GM12878 (cell line): ENCODE measurements at regions not wholly inside any gene's neighbourhood (a gene's known extent, or its start where the extent isn't known, plus 50 kb on each side); places are given as distances from the start of the nearest gene placed in this dataset.
A peak's percentile ranks its signal among the peaks of the same experiment; 100 is the strongest.

Experiments used
- ELK1 ChIP-seq: IDR thresholded peaks from 2 replicates; pipeline ENCODE4 v1.6.1; 2012; ENCODE audit warnings: low read depth, low read length, improper control_type of control experiment
- GATAD2B ChIP-seq: fragments of 450-650 bp; conservative IDR thresholded peaks from 2 replicates; pipeline ENCODE4 v1.6.1; 2017; ENCODE audit warnings: low read depth, mild to moderate bottlenecking, moderate library complexity
- HDGF ChIP-seq: fragments of 450-650 bp; IDR thresholded peaks from 2 replicates; pipeline ENCODE4 v1.6.1; 2016; ENCODE audit warnings: antibody characterized with exemption
- IKZF2 ChIP-seq, 2 experiments: fragments of 450-650 bp; IDR thresholded peaks; 2 replicates each; pipeline ENCODE4 v1.6.1; 2017; ENCODE audit warnings: mild to moderate bottlenecking in 2 of 2, moderate library complexity in 2 of 2
- IRF5 ChIP-seq: fragments of 450-650 bp; IDR thresholded peaks from 2 replicates; pipeline ENCODE4 v1.6.1; 2017; ENCODE audit warnings: borderline replicate concordance
- MLLT1 ChIP-seq: fragments of 450-650 bp; IDR thresholded peaks from 2 replicates; pipeline ENCODE4 v1.6.1; 2016; ENCODE audit warnings: mild to moderate bottlenecking
- NFIC ChIP-seq: IDR thresholded peaks from 2 replicates; pipeline ENCODE4 v1.6.1; 2012; ENCODE audit warnings: low read depth, mild to moderate bottlenecking, inconsistent platforms, low read length, moderate library complexity
- NR2C2 ChIP-seq: IDR thresholded peaks from 2 replicates; pipeline ENCODE4 v1.6.1; 2011; ENCODE audit warnings: borderline replicate concordance, low read depth; ENCODE audit not compliant: control insufficient read depth, insufficient read length
- NRF1 ChIP-seq: conservative IDR thresholded peaks from 2 replicates; pipeline ENCODE4 v1.6.1; 2011; ENCODE audit warnings: mild to moderate bottlenecking, low read depth, low read length, improper control_type of control experiment
- PAX5 ChIP-seq: IDR thresholded peaks from 2 replicates; pipeline ENCODE4 v1.6.1; 2011; ENCODE audit warnings: low read depth, low read length, borderline replicate concordance
- POU2F2 ChIP-seq: IDR thresholded peaks from 3 replicates; pipeline ENCODE4 v1.6.1; 2011; ENCODE audit warnings: low read depth, mild to moderate bottlenecking, low read length, borderline replicate concordance
- RB1 ChIP-seq: fragments of 450-650 bp; formaldehyde crosslinking; IDR thresholded peaks from 2 replicates; pipeline ENCODE4 v1.6.1; 2017; ENCODE audit warnings: mild to moderate bottlenecking, borderline replicate concordance
- SMAD1 ChIP-seq: fragments of 450-650 bp; IDR thresholded peaks from 2 replicates; pipeline ENCODE4 v1.6.1; 2018; ENCODE audit warnings: mild to moderate bottlenecking, low read depth; ENCODE audit not compliant: partially characterized antibody
- ZBTB11 ChIP-seq: fragments of 450-650 bp; formaldehyde crosslinking; IDR thresholded peaks from 2 replicates; pipeline ENCODE4 v1.5.0; 2022; ENCODE audit warnings: mild to moderate bottlenecking, missing genetic modification characterization
- ZBTB33 ChIP-seq: fragments of 450-650 bp; IDR thresholded peaks from 2 replicates; pipeline ENCODE4 v1.6.1; 2017; ENCODE audit warnings: mild to moderate bottlenecking
- ZNF217 ChIP-seq: fragments of 450-650 bp; IDR thresholded peaks from 2 replicates; pipeline ENCODE4 v1.6.1; 2017; ENCODE audit warnings: antibody characterized with exemption, mild to moderate bottlenecking
- ZNF274 ChIP-seq: IDR thresholded peaks from one replicate; pipeline ENCODE4 v1.8.0; 2011; ENCODE audit not compliant: insufficient read length, insufficient read depth
- TF ChIP-seq, protein P1 (sequence below), 3 experiments: IDR thresholded peaks in 2 of 3; conservative IDR thresholded peaks in 1 of 3; 2 replicates each; pipeline ENCODE4 v1.5.1; 2011; ENCODE audit warnings: low read depth in 3 of 3, low read length in 3 of 3, mild to moderate bottlenecking in 3 of 3, control low read depth in 2 of 3, moderate library complexity in 2 of 3, inconsistent platforms in 1 of 3, mixed read lengths in 1 of 3; ENCODE audit not compliant: control insufficient read depth in 2 of 3, insufficient read depth in 1 of 3; ENCODE audit errors: extremely low read depth in 1 of 3

- TF ChIP-seq, protein P1, sequence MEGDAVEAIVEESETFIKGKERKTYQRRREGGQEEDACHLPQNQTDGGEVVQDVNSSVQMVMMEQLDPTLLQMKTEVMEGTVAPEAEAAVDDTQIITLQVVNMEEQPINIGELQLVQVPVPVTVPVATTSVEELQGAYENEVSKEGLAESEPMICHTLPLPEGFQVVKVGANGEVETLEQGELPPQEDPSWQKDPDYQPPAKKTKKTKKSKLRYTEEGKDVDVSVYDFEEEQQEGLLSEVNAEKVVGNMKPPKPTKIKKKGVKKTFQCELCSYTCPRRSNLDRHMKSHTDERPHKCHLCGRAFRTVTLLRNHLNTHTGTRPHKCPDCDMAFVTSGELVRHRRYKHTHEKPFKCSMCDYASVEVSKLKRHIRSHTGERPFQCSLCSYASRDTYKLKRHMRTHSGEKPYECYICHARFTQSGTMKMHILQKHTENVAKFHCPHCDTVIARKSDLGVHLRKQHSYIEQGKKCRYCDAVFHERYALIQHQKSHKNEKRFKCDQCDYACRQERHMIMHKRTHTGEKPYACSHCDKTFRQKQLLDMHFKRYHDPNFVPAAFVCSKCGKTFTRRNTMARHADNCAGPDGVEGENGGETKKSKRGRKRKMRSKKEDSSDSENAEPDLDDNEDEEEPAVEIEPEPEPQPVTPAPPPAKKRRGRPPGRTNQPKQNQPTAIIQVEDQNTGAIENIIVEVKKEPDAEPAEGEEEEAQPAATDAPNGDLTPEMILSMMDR (IDR thresholded peaks at IDR 0.05 in 2 of 3, conservative IDR thresholded peaks at IDR 0.05 in 1 of 3; ENCODE audit: control insufficient read depth in 2 of 3, extremely low read depth in 1 of 3, insufficient read depth in 1 of 3, low read depth in 3 of 3, low read length in 3 of 3), result no peak
- no peak for TF ChIP-seq SMAD1
- no peak for TF ChIP-seq NR2C2
- TF ChIP-seq ZNF217, result no peak
- TF ChIP-seq ZBTB33, result no peak
- TF ChIP-seq NRF1, result no peak
- no peak for TF ChIP-seq HDGF
- no peak for TF ChIP-seq MLLT1
- no peak for TF ChIP-seq GATAD2B
- TF ChIP-seq ELK1, result no peak
- no peak for TF ChIP-seq IRF5
- peak; percentile 46; the same call in 1 of the 3 replicates for TF ChIP-seq POU2F2
- TF ChIP-seq NFIC, result peak; percentile 68
- no peak for TF ChIP-seq ZBTB11 (CRISPR knock-in tag)
- no peak for TF ChIP-seq ZNF274
- no peak for TF ChIP-seq RB1
- TF ChIP-seq PAX5, result no peak
- peak; percentile 60 to 71; a peak in 3 of 4 replicates for TF ChIP-seq IKZF2 (IDR thresholded peaks at IDR 0.05)
These were observed 345.1 kb upstream of the KLF3 start (continued) for GRCh38 chr4:38318737-38319455.
